Lung (tissue), 12 donors: ENCODE measurements at regions not wholly inside any gene's neighbourhood (a gene's known extent, or its start where the extent isn't known, plus 50 kb on each side); places are given as distances from the start of the nearest gene placed in this dataset. TPM values are rescaled to one million over a fixed set of nuclear protein-coding genes. Genes with fewer than 3 reads are reported as not detected.
"Not testable (repeated sequence)": the region's sequence is repeated elsewhere in the genome, so short reads cannot be mapped to it uniquely, and the experiment has no call there.

Experiments
- ATAC-seq: fragments of 200-7000 bp; cut with Tn5 transposase; one replicate; pipeline ENCODE4 v1.9.1; 2020; ENCODE audit warnings: moderate number of reproducible peaks; ENCODE audit not compliant: insufficient read depth, low FRiP score
- DNase-seq, 3 donors: peaks; one replicate each; pipeline ENCODE4 v3.0.0-alpha.2; 2013 to 2017
- H3K27ac ChIP-seq, 2 donors: one replicate each; pipeline ENCODE4 v1.5.1; 2013; ENCODE audit warnings: mild to moderate bottlenecking in 2 of 2, moderate library complexity in 2 of 2, control low read depth in 1 of 2, inconsistent platforms in 1 of 2, low read depth in 1 of 2, low read length in 1 of 2
- H3K27me3 ChIP-seq, 3 donors: one replicate each; pipeline ENCODE4 v1.5.1; 2013; ENCODE audit warnings: low read length in 2 of 3; ENCODE audit not compliant: control insufficient read depth in 3 of 3, insufficient read depth in 3 of 3
- H3K36me3 ChIP-seq, 4 donors: one replicate each; pipeline ENCODE4 v1.5.1; 2013; ENCODE audit warnings: low read length in 4 of 4, mild to moderate bottlenecking in 1 of 4, moderate library complexity in 1 of 4; ENCODE audit not compliant: control insufficient read depth in 4 of 4, insufficient read depth in 4 of 4
- H3K4me1 ChIP-seq, 5 donors: one replicate each; pipeline ENCODE4 v1.5.1; 2013; ENCODE audit warnings: low read length in 5 of 5, mild to moderate bottlenecking in 2 of 5, moderate library complexity in 1 of 5; ENCODE audit not compliant: control insufficient read depth in 5 of 5, insufficient read depth in 5 of 5
- H3K4me3 ChIP-seq: one replicate; pipeline ENCODE4 v1.5.1; 2013; ENCODE audit warnings: mild to moderate bottlenecking, control low read depth, moderate library complexity
- H3K9ac ChIP-seq, 2 donors: one replicate each; pipeline ENCODE4 v1.5.1; 2013; ENCODE audit warnings: low read length in 2 of 2, control low read depth in 1 of 2; ENCODE audit not compliant: insufficient read depth in 1 of 2
- H3K9me3 ChIP-seq, 4 donors: one replicate each; pipeline ENCODE4 v1.5.1; 2013; ENCODE audit warnings: low read length in 3 of 4, mild to moderate bottlenecking in 1 of 4, moderate library complexity in 1 of 4; ENCODE audit not compliant: control insufficient read depth in 4 of 4, insufficient read depth in 3 of 4
- CTCF ChIP-seq: IDR thresholded peaks from 2 replicates; pipeline ENCODE4 v1.5.1; 2012; ENCODE audit warnings: mild to moderate bottlenecking; ENCODE audit errors: control extremely low read depth, extremely low read depth
- WGBS, 2 donors: extraction: QIAGEN DNeasy Blood & Tissue Kit; methylation state at CpG; one replicate each; pipeline ENCODE4 v1.1.7; 2013; 5-methylcytosine and 5-hydroxymethylcytosine counted together
- small RNA-seq: library from RNA; depleted of rRNA; stranded (forward); fragments of <200 nt; gene quantifications from one replicate; pipeline ENCODE3, GENCODE V24; 2014; ENCODE audit warnings: low replicate concordance
- donor health status: control.
- donor health status: control.
- donor health status: Bipolar disorder and iron deficiency.
- donor health status: healthy.
- donor health status: DM: yes; HTN: yes; CAD: no.

DNA sequence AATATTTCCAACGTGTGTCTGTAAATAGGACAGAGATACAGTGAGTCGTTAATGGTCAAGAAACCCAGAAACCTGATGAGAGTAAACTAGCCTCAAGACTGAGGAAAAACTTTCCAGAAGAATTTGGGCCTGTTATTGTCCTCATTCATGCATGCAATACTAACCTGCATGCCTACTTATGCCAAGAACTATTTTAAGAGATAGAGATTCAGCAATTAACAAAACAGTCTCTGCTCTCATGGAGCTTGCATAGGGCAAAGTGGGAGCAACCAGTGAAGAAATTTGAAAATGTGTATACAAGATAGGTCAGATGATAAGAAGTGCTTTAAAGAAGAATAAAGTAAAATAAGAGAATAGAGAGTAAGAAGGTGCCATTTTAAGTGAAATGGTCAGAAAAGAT lies 66.1 kb upstream of the FRG1 start:
- no peaks in the 10 kb centered on the region for H3K9me3 ChIP-seq
- DNase-seq (no peak), ATAC-seq (no peak)
- no peak overlapping the region for H3K4me3 ChIP-seq
- no peaks in the 10 kb centered on the region for H3K36me3 ChIP-seq
- TF ChIP-seq CTCF, result no peak
- no peaks in the 10 kb centered on the region for H3K4me1 ChIP-seq
- no peak overlapping the region for H3K27ac ChIP-seq
- 84 to 90% methylated on average over 2 of the region's 2 CpGs for WGBS, 2 donors
- H3K27me3 ChIP-seq, result no peaks in the 10 kb centered on the region
- H3K9ac ChIP-seq, result no peak overlapping the region

DNA sequence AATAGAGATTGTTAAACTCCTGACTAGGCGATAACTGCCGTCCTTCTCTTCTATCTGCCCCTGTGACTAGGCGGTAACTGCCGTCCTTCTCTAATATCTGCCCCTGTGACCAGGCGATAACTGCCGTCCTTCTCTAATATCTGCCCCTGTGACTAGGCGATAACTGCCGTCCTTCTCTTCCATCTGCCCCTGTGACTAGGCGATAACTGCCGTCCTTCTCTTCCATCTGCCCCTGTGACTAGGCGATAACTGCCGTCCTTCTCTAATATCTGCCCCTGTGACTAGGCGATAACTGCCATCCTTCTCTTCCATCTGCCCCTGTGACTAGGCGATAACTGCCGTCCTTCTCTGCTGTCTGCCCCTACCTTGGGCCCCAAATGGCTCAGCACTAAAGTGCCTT lies 59.5 kb upstream of the FRG1 start:
- not testable (repeated sequence) for H3K9me3 ChIP-seq, DNase-seq, H3K36me3 ChIP-seq, H3K27ac ChIP-seq, H3K9ac ChIP-seq, H3K4me1 ChIP-seq, ATAC-seq, H3K4me3 ChIP-seq, H3K27me3 ChIP-seq
- 89 to 97% methylated on average over 15 of the region's 15 CpGs for WGBS, 2 donors

DNA sequence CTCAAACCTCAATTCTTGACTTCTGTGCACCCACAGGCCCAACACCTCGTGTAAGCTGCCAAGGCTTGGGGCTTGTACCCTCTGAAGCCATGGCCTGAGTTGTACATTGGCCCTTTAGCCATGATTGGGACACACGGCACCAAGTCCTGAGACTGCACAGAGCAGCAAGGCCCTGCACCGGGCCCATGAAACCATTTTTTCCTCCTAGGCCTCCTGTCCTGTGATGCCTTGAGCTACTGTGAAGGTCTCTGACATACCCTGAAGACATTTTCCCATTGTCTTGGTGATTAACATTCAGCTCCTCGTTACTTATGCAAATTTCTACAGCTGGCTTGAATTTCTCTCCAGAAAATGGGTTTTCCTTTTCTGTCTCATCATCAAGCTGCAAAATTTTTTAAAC lies 52.3 kb upstream of the FRG1 start:
- not testable (repeated sequence) for H3K4me1 ChIP-seq, ATAC-seq, H3K27me3 ChIP-seq, DNase-seq, H3K9me3 ChIP-seq, H3K36me3 ChIP-seq, H3K27ac ChIP-seq, H3K4me3 ChIP-seq, H3K9ac ChIP-seq
- WGBS, 2 donors, result 77 to 79% methylated on average over 4 of the region's 4 CpGs

Small RNAs in the stretch of these regions (small RNA-seq; reads per million reads assigned to genes)
- gene RNU1-51P (not detected), gene RNU7-192P (not detected)
